ENCODE measurements at regions not wholly inside any gene's neighbourhood (a gene's known extent, or its start where the extent isn't known, plus 50 kb on each side); places are given as distances from the start of the nearest gene placed in this dataset.
"Not testable (repeated sequence)": the region's sequence is repeated elsewhere in the genome, so short reads cannot be mapped to it uniquely, and the experiment has no call there.

DNA sequence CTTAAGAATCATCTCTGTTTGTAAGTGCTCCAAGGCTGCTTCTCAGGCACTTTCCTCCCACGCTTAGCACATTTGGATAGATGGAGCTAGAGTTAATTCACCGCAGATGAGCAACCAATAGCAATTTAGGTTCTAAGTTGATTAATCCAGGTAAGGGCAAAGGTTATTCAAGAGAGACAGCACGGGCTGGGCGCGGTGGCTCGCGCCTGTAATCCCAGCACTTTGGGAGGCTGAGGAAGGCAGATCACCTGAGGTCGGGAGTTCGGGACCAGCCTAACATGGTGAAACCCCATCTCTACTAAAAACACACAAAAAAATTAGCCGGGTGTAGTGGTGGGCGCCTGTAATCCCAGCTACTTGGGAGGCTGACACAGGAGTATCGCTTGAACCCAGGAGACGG is 54.5 kb upstream of the UNC13C start:
- DNase-seq (ENCODE audit: low spot score); FAIRE-seq: not testable (repeated sequence)

DNA sequence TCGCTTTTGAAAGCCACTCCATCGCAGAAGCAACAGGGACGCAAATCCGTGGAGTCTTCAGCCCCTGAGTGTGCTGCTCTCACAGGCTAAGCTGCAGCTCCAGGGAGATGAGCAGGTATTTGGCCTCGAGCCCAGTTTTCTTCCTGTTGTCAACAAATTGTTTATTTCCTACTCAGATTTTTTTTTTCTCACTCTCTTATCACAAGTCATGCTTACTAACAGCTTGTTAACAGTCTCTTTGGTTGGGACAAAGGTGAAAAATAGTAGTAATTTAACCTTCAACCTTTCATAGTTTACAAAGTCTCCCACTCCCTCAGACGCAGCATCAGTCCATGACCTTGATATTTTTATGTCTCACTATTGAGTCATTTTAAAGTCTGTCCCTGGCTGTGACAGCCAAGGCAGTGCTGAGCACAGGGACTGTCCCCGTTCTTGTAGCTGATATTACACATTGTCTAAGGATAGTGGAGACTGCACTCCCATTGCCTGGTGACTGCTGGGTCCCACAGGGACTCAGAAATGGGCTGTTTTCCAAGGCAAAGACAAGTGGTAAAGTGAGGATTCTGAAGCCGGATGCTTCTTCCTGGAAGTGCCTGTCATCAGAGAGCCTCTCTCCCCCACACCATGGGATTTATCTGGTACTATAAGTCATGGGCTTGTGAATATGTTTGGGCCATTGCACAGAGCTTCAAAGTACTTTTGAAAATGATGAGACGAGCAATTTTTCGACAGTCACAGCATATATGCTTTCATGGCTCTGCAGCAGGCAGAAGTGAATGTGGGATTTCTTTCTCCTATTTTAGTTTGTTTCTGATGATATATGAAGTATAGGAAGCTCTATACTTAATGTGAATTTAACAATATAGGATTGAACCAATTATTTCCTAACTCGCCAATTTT is 59.8 kb upstream of the UNC13C start:
- peak; percentile 24 for FAIRE-seq
- peak; percentile 67 for DNase-seq (ENCODE audit: low spot score)

DNA sequence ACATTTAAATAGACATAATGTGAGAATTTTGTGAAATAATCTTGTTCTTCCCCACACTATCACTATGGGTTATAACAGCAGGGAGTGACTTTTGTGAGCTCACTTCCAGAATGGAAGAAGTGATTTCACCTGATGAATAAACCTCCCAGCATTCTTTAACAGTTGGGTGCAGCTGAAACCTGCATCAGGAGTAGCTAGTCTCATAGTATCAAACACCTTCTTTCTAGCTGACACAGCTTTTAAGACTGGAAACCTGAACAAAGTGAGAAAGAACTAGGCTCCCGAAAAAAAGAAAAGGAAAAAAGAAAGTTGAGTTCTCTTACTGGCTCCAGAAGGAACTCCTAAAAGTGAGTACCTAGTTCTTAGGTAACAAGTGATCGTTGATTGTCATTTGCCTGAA is 61.1 kb upstream of the UNC13C start:
- no peak for DNase-seq (ENCODE audit: low spot score)
- no peak for FAIRE-seq

DNA sequence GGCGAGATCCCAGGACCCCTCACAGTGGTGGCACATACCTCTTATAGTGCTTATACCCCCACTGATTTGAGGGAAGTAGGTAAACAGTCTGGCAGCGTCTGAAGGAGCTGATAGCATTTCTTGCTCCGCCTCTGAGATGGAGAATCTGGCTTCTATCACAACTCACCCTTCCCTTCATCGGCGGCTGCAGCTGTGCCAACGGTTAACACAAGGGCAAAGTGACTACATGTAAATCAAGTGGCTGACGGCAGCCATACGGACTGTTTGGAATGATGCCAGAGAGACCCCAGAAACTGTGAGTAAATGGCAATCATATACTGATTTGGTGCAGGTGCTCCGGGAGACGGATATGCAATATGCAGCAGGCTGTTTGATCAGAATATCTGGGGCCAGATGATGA is 66.8 kb upstream of the UNC13C start:
- FAIRE-seq (no peak), DNase-seq (ENCODE audit: low spot score) (no peak)

DNA sequence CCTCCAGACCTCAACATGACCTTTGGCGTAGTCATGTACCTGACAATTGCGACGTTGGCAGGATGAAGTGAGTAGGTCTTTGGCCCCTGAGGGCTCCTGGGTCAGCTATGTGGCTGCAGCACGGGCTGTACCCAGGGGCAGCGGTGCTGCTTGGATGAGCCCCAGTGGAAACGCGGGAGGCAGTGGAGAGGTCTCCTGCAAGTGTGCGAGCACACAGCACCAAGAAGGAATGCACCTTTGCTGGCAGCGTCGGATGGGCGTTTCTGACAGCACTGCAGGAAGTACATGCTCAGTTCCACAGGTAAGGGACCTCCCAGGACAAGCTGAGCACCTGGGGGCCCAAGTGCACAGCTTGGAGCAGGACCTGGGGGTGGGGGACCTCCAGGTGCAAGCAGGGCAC is 67.4 kb upstream of the UNC13C start:
- DNase-seq (ENCODE audit: low spot score), result no peak

DNA sequence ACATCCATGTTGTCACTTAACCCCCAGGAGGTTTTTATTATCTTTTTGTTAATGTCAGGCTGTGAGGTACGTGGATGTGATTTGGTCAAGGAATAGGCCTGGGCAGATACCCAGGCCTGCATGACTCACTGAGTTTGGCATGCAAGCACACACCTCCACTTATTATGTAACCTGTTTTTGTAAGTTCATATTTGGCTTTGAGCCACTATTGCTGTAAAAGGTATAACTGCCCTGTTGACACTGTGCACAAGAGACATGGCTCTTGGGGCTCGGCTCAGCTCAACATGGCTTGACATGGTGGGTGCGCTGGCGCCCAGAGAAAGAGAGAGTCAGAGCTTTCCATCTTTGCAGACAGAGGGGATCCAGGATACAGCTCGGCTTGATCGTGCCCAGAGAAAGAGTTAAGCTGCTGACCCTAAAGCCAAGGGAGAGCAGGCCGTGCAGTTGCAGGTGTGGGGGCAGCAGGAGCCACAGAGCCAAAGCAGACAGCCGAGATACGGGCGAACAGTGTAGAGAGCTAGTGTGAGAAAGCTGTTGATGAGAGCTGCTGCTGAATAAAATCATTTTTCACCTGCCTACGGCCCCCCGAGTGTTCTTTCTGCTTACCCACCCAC is 67.9 kb upstream of the UNC13C start:
- FAIRE-seq, result no peak
- peak; percentile 10 for DNase-seq (ENCODE audit: low spot score)

More for the DNA sequence above, 67.4 kb upstream of the UNC13C start:
- no peak for FAIRE-seq

DNA sequence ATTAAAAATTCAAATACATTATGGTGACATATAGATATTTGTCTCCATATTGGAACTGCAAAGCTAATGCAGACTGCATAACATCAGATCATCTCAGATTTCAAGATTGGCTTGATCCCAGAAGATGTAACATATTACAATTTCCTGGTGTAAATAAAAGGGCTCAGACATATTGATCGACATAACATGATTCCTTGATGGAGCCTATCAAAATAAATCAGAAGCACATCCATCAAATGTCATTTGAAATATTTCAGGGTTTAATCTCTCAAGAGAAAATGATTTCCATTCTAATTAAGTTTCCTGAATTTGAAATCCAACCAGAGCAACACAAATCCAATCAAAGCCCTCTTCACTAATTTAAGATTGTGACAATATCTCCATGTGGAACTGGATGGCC is 75.1 kb upstream of the UNC13C start:
- DNase-seq (ENCODE audit: low spot score), result no peak
- FAIRE-seq, result no peak

DNA sequence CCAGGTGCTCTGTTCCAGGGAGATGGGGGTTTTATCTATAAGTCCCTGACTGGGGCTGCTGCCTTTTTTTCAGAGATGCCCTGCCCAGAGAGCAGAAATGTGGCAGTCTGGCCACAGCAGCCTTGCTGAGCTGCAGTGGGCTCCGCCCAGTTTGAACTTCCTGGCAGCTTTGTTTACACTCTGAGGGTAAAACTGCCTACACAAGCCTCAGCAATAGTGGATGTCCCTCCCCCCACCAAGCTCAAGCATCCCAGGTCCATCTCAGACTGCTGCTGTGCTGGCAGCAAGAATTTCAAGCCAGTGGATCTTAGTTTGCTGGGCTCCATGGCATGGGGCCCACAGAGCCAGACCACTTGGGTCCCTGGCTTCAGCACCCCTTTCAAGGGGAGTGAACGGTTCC is 84.8 kb upstream of the UNC13C start:
- DNase-seq (ENCODE audit: low spot score); FAIRE-seq: not testable (repeated sequence)

DNA sequence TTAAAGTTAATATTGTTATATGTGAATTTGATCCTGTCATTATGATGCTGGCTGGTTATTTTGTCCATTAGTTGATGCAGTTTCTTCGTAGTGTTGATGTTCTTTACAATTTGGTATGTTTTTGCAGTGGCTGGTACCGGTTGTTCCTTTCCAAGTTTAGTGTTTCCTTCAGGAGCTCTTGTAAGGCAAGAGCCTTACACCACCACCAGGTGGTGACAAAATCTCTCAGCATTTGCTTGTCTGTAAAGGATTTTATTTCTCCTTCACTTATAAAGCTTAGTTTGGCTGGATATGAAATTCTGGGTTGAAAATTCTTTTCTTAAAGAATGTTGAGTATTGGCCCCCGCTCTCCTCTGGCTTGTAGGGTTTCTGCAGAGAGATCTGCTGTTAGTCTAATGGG is 86.4 kb upstream of the UNC13C start:
- FAIRE-seq; DNase-seq (ENCODE audit: low spot score): not testable (repeated sequence)

DNA sequence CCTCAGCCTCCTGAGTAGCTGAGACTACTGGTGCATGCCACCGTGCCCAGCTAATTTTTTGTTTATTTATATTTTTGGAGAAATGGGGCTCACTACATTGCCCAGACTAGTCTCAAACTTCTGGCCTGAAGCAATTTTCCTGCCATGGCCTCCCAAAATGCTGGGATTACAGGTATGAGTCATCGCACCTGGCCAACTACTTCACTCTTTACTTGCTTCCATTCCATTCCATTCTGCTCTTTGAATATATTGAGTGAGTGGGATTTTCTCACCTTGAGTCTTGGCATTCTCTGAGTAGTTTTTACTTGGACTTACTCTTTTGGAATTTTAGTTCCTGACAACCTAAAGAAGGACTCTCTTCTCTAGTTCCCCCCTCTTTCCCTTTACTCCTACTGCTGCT is 93.8 kb upstream of the UNC13C start:
- FAIRE-seq (no peak), DNase-seq (ENCODE audit: low spot score) (no peak)

DNA sequence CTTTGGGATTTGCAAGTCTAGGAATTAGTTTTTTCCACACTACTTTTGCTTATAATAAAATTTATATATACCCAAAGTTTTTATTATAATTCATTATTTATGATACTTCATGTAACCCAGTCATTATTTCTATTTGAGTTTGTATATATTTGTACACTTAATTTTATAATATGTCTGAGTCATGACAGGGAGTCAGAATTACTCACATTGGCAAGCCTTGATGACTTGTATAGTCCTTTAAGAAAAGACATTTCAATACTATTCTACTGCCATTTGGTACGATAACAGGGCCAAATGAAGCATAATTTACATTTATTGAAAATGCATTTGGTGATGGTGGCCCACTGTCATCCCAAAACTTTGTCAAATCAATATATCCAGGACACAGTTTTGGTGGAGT is 95.9 kb upstream of the UNC13C start:
- DNase-seq (ENCODE audit: low spot score) (no peak), FAIRE-seq (no peak)

DNA sequence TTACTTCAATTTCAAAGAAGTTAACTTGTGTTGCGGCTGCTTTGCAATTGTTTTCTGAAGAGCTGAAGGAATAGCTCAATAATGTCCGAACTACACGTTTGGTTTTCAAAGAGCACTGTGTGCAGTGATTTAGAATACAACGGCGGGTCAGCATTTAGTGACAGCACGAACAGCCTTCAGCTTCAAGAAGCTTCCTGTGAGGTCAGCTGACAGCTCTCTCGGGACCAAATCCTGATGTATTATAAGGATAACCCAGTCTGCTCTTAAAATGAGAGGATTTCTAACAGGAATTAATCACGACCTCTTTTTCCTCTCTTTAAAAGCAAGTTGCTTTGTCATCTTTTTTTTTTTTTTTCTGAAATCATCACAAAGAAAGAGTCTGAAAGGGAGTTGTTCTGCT is 97.9 kb upstream of the UNC13C start:
- FAIRE-seq (no peak), DNase-seq (ENCODE audit: low spot score) (no peak)

DNA sequence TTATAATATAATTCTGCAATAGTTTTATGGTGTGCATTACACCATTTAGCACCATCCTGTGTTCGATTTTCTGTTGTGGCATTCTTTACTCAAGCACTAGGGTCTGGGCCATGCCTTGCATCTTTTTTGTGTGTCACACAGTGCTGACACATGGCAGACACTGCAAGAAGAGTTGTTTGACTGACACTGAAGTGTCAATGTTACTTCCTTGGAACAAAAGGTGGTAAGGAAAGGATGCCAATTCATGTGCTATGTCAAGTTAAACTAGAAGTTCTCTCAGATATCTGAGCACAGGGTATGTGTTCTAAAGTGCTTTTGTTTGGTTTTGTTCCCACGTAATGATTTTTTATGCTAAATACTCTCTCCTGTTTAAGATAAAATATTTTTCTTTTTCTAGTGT is 102.5 kb upstream of the UNC13C start:
- DNase-seq (ENCODE audit: low spot score) (no peak), FAIRE-seq (no peak)

DNA sequence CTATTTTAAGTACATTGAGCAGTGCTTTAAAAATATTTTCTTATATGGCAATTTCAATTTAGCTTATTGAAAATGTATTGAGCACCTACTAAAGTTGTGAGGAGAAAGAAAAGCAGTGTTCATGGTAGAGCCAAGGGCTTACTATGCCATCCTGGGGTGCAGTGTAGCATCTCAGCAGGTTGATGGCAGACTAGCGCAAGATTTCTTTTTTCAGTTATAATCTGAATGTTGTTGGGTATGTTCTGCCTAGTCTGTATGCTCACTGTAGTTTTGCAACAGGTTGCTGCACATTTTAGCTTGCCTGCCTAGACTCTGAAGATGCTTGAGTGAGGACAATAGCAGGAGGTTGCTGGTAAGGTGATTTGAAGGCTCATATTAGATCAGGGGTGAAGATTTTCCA is 103.1 kb upstream of the UNC13C start:
- no peak for FAIRE-seq
- no peak for DNase-seq (ENCODE audit: low spot score)

DNA sequence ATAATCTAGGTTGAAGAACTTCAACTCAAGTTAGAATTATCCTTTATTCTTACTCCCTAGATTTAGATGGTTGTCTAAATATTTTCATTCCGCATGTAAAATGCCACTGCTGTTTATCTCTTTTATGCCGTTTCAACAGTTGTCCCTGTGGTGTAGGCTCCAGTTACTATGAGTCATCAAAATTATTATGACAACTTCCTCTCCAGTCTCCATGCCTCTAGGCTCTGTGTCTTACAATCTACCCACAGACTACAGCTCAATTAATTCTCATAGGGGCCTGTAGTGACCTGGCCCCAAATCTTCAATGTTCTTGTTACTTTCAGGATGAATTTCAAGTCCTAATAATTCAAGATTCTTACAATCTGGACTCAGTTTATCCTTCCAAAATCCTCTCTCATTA is 105.8 kb upstream of the UNC13C start:
- FAIRE-seq (no peak), DNase-seq (ENCODE audit: low spot score) (peak; percentile 22)

DNA sequence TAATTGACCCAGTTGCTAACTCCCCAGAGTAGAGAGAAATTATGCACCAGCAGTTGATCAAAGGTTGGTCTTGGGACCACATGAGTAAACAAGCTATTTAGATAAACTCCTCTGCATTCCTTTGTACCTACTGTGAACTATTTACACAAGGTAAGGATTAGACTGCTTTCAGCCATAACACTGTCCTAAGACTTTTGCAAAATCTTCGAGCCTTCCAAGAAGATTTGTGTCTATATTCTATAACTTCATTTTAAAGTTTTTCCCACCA is 108.5 kb upstream of the UNC13C start:
- FAIRE-seq, result no peak
- no peak for DNase-seq (ENCODE audit: low spot score)

DNA sequence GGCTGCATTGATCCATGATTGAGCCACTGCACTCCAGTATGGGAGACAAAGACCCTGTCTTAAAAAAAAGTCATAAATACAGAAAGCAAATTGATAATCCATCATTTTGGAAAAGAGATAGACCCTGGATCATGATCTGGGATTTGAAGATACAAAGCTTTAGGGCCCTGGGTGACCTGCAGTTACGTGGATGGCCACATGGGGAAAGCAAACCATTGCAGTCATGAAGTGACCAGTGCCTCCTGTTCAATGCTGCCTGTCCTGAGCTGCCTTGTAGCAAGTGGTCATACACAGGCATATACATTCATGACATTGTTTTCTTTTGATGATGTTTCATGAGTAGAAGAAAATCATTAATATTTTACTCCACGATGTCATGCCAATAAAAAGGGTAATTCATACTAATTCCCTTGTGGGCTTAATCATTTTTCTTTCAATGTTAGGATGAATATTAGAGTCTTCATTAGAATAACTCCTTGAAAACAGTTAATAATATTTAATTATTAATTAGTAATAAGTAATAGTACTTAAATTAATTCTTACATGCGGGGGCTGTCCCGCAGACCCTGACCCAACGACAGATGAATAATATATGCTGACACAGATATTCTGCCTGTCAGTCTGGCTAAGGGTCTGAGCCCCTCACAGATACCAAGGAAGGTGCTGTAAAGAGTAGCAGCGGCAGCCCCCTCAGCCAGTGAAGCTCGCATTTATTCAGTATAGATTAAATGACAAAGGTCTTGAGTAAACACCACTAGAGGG is 109.0 kb upstream of the UNC13C start:
- no peak for FAIRE-seq
- DNase-seq (ENCODE audit: low spot score), result no peak

DNA sequence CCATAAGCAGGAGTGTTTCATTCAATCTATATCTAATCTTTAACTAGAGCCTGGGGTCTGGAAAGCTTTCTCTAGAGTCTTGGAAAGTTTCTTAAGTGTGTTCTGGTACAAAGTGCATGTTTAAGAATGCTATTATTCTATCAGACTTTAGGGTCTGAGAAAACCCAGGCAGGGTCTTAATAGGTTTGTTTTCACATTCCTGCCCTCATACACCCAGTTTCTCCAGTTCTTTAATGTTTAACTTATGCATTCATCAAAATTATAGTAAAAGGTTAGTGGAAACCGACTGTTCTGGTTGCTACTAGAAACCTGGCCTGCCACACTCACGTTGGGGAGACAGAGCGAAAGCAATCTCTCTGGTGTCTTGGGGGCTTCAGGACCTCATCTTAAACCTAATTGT is 102.9 kb upstream of the WDR72 start:
- DNase-seq (ENCODE audit: low spot score), result no peak
- FAIRE-seq, result no peak

DNA sequence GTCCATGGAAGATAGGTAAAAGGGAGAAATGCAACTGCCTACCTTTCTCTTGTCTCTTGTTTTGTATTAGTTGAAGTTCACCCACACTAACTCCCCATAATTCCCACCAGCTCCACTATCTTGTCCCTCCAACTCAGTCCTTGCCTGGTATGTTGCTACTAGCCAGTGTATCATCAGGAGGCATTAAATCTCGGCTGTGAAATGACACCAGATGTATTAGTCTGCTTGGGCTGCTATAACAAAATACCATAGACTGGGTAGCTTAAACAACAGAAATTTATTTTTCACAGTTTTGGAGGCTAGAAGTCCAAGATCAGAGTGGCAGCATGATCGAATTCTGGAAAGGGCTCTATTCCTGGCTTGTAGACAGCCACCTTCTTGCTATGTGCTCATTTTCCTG is 102.3 kb upstream of the WDR72 start:
- DNase-seq (ENCODE audit: low spot score) (no peak), FAIRE-seq (no peak)

DNA sequence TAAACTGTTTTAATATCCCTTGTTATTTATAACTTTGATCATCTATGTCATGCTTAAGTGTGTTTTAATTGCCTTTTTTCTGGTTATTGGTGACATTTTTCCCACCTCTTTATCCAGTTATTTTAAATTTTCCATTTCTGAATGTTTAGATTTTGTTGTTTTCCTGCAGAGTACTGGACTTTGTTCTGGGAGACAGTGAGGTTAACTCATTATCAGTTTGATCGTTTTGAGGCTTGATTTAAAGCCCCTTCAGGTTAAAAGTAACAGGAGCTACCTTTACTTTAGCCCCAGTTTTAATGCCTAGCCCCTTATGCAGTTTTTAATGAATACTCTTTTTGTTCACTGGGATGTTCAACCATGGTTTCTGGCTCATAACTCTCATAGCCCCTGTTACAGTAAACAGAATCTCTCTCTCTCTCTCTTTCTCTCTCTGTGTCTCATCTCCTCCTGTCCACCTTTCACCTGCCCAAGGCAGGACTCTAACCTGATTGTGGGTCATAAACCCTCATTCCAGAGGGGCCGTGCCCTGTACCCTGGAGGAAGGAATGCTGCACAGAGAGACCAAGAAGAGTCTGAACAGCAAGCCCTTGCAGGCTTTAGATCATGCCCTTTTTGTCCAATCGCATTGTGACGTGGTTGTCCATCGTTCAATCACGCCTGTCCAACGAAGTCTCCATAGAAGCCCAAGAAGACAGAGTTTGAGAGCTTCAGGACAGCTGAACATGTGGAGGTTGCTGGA is 91.8 kb upstream of the WDR72 start:
- no peak for DNase-seq (ENCODE audit: low spot score)
- FAIRE-seq, result no peak

DNA sequence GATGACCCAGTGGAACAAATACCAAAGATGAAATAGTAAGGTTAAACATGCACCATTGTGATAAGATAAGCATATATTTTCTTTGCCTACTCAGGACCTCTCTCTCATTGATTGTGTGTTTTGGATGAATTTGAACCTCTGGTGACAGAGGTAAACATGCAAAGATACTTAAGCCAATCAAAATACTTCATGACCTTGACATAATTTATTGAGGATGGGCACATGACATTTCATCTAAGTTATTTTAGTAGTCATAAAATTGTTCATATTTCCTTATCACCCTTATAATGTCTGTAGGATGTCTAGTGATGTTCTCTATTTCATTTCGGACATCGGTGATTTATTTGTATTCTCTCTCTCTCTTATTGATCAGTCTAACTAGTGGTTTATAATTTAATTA is 88.3 kb upstream of the WDR72 start:
- FAIRE-seq, result no peak
- no peak for DNase-seq (ENCODE audit: low spot score)

DNA sequence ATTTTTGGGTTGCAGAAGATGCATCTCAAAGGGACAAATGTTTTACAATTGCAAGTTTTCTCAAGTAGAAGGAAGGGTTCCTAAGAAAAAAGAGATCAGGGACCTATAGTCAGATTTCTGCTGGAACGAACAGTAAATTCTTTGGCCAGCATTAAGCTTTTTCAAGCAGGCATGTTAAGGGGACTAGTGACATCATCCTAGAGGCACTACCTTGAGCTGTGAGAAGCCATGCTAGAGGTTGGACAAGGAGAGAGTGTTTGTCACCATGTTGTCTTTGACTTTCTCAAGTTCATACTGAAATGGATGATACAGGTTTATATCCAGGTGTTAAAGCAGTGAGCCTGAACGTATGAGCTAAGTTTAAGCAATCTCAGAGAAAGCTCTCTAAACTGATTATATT is 85.2 kb upstream of the WDR72 start:
- FAIRE-seq (no peak), DNase-seq (ENCODE audit: low spot score) (no peak)

Measured in RCC 7860 (cell line).